HEK293 (cell line): ENCODE measurements at regions not wholly inside any gene's neighbourhood (a gene's known extent, or its start where the extent isn't known, plus 50 kb on each side); places are given as distances from the start of the nearest gene placed in this dataset.

ENCODE experiments used
- CTCF ChIA-PET: fragments of 350-600 bp; formaldehyde crosslinking; extraction: SDS; loops from one replicate; lab custom pipeline; 2021; ENCODE audit warnings: antibody characterized with exemption; lab: Yijun Ruan, JAX
- POLR2A ChIA-PET: fragments of 300-600 bp; formaldehyde crosslinking; extraction: SDS; loops from one replicate; lab custom pipeline; 2020; ENCODE audit warnings: antibody characterized with exemption, inconsistent platforms; lab: Yijun Ruan, JAX
- H3K27ac ChIP-seq: fragments of 200-500 bp; sonication (Bioruptor generic); 2 replicates; pipeline ENCODE4 v1.5.1; 2014; ENCODE audit warnings: low read depth, low read length, control low read depth, inconsistent platforms; ENCODE audit errors: extremely low read depth
- H3K36me3 ChIP-seq, 2 experiments: fragments of 200-500 bp in 1 of 2; sonication (Bioruptor generic) in 1 of 2; 1 replicate in 1 of 2; 2 replicates in 1 of 2; pipeline ENCODE4 v1.5.1; 2014 to 2017; ENCODE audit warnings: inconsistent platforms in 2 of 2, low read length in 2 of 2; ENCODE audit not compliant: control insufficient read depth in 2 of 2, insufficient read depth in 1 of 2
- H3K4me1 ChIP-seq: fragments of 200-500 bp; sonication (Bioruptor generic); 2 replicates; pipeline ENCODE4 v1.5.1; 2014; ENCODE audit warnings: mild to moderate bottlenecking, low read length, inconsistent platforms; ENCODE audit not compliant: control insufficient read depth, insufficient read depth
- H3K4me3 ChIP-seq: 2 replicates; pipeline ENCODE4 v1.5.1; 2011; ENCODE audit warnings: low read depth, mild to moderate bottlenecking, control low read depth, low read length, moderate library complexity
- H3K9me3 ChIP-seq: fragments of 200-500 bp; sonication (Bioruptor generic); 2 replicates; pipeline ENCODE4 v1.5.1; 2014; ENCODE audit warnings: low read depth, low read length, inconsistent platforms; ENCODE audit not compliant: control insufficient read depth, insufficient read depth
- HOXD13 ChIP-seq: sonication (generic); formaldehyde crosslinking; IDR thresholded peaks from 2 replicates; pipeline ENCODE4 v1.8.0; 2022; ENCODE audit warnings: missing genetic modification reagents, borderline replicate concordance
- IKZF3 ChIP-seq: fragments of 450-650 bp; IDR thresholded peaks from 2 replicates; pipeline ENCODE4 v1.5.0; 2018; ENCODE audit warnings: missing biosample characterization, mild to moderate bottlenecking, missing genetic modification characterization, moderate library complexity
- KLF1 ChIP-seq: fragments of 450-650 bp; formaldehyde crosslinking; IDR thresholded peaks from 2 replicates; pipeline ENCODE4 v1.5.1; 2016; ENCODE audit warnings: missing biosample characterization, missing genetic modification characterization
- MZF1 ChIP-seq: fragments of 450-650 bp; formaldehyde crosslinking; IDR thresholded peaks from 2 replicates; pipeline ENCODE4 v1.5.1; 2017; ENCODE audit warnings: missing biosample characterization, missing genetic modification characterization, borderline replicate concordance
- REPIN1 ChIP-seq: fragments of 450-650 bp; formaldehyde crosslinking; IDR thresholded peaks from 2 replicates; pipeline ENCODE4 v1.5.1; 2017; ENCODE audit warnings: missing biosample characterization, missing genetic modification characterization, low read depth
- YY1 ChIP-seq: fragments of 450-650 bp; formaldehyde crosslinking; IDR thresholded peaks from 2 replicates; pipeline ENCODE4 v1.5.1; 2018; ENCODE audit warnings: missing biosample characterization, missing genetic modification characterization
- YY2 ChIP-seq: fragments of 450-650 bp; formaldehyde crosslinking; IDR thresholded peaks from 2 replicates; pipeline ENCODE4 v1.5.1; 2016; ENCODE audit warnings: missing biosample characterization, missing genetic modification characterization
- ZBTB17 ChIP-seq: fragments of 450-650 bp; formaldehyde crosslinking; IDR thresholded peaks from 2 replicates; pipeline ENCODE4 v1.5.1; 2016; ENCODE audit warnings: missing biosample characterization, missing genetic modification characterization
- ZFP37 ChIP-seq: fragments of 450-650 bp; formaldehyde crosslinking; IDR thresholded peaks from 2 replicates; pipeline ENCODE4 v1.5.1; 2016; ENCODE audit warnings: missing biosample characterization, missing genetic modification characterization
- ZFP69B ChIP-seq: fragments of 450-650 bp; formaldehyde crosslinking; IDR thresholded peaks from 2 replicates; pipeline ENCODE4 v1.5.1; 2016; ENCODE audit warnings: missing biosample characterization, missing genetic modification characterization
- ZNF133 ChIP-seq: fragments of 450-650 bp; formaldehyde crosslinking; IDR thresholded peaks from 2 replicates; pipeline ENCODE4 v1.5.1; 2016; ENCODE audit warnings: missing biosample characterization, missing genetic modification characterization
- ZNF223 ChIP-seq: fragments of 450-650 bp; formaldehyde crosslinking; IDR thresholded peaks from 2 replicates; pipeline ENCODE4 v1.5.1; 2016; ENCODE audit warnings: missing biosample characterization, missing genetic modification characterization
- ZNF335 ChIP-seq: fragments of 450-650 bp; formaldehyde crosslinking; conservative IDR thresholded peaks from 2 replicates; pipeline ENCODE4 v1.5.1; 2016; ENCODE audit warnings: missing biosample characterization, missing genetic modification characterization
- ZNF37A ChIP-seq: fragments of 450-650 bp; IDR thresholded peaks from 2 replicates; pipeline ENCODE4 v1.5.1; 2018; ENCODE audit warnings: missing biosample characterization, missing genetic modification characterization
- ZNF48 ChIP-seq: fragments of 450-650 bp; formaldehyde crosslinking; IDR thresholded peaks from 2 replicates; pipeline ENCODE4 v1.5.1; 2016; ENCODE audit warnings: missing biosample characterization, missing genetic modification characterization
- ZNF514 ChIP-seq: fragments of 450-650 bp; formaldehyde crosslinking; IDR thresholded peaks from 2 replicates; pipeline ENCODE4 v1.5.1; 2016; ENCODE audit warnings: missing biosample characterization, missing genetic modification characterization
- ZNF529 ChIP-seq: fragments of 450-650 bp; formaldehyde crosslinking; IDR thresholded peaks from 2 replicates; pipeline ENCODE4 v1.5.1; 2017; ENCODE audit warnings: missing genetic modification characterization, missing biosample characterization; ENCODE audit not compliant: insufficient replicate concordance
- ZNF530 ChIP-seq: fragments of 450-650 bp; formaldehyde crosslinking; IDR thresholded peaks from 2 replicates; pipeline ENCODE4 v1.5.1; 2016; ENCODE audit warnings: low read depth, missing biosample characterization, missing genetic modification characterization
- ZNF558 ChIP-seq: fragments of 450-650 bp; formaldehyde crosslinking; IDR thresholded peaks from 2 replicates; pipeline ENCODE4 v1.5.1; 2016; ENCODE audit warnings: missing biosample characterization, missing genetic modification characterization
- ZNF664 ChIP-seq: fragments of 450-650 bp; formaldehyde crosslinking; IDR thresholded peaks from 2 replicates; pipeline ENCODE4 v1.5.1; 2016; ENCODE audit warnings: missing biosample characterization, missing genetic modification characterization
- ZNF792 ChIP-seq: fragments of 450-650 bp; formaldehyde crosslinking; IDR thresholded peaks from 2 replicates; pipeline ENCODE4 v1.5.1; 2016; ENCODE audit warnings: missing biosample characterization, missing genetic modification characterization
- ZNF837 ChIP-seq: fragments of 450-650 bp; formaldehyde crosslinking; IDR thresholded peaks from 2 replicates; pipeline ENCODE4 v1.5.1; 2016; ENCODE audit warnings: missing biosample characterization, missing genetic modification characterization
- ZXDB ChIP-seq: fragments of 450-650 bp; formaldehyde crosslinking; IDR thresholded peaks from 2 replicates; pipeline ENCODE4 v1.5.1; 2016; ENCODE audit warnings: missing biosample characterization, missing genetic modification characterization

DNA sequence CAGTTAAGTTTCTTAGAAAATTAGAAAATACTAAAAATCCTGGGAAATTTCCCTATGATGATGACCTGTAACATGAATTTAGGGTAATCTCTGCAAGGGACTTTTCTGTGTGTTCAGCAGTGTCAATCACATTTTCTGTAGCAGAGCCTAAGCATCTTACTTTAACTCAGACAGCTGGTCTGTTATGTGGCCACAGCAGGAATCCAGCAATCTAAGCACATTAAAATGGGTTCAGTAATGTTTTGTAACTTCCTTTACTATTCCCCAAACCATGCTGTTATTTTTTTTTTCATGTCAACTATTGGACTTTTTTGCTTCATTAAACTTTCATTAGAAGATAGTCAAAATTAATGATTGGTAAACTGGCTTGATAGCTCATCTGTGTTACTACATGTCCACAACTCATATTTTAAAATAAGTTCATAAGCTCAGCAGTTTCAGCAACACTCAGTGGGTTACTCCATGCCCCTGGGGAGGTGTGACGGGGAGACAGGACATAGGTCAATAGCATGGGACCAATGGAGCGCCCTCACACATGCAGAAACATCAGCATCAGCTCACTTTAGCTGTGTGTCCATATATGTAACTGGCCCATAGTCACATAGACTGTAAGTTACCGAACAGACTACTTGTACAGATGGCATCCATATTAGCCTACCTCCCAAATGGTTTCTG is 168.0 kb upstream of the PACRGL start (continued):
- TF ChIP-seq ZNF223 (tag by site-specific recombination) = no peak
- TF ChIP-seq, all 188 proteins: peak for 0

DNA sequence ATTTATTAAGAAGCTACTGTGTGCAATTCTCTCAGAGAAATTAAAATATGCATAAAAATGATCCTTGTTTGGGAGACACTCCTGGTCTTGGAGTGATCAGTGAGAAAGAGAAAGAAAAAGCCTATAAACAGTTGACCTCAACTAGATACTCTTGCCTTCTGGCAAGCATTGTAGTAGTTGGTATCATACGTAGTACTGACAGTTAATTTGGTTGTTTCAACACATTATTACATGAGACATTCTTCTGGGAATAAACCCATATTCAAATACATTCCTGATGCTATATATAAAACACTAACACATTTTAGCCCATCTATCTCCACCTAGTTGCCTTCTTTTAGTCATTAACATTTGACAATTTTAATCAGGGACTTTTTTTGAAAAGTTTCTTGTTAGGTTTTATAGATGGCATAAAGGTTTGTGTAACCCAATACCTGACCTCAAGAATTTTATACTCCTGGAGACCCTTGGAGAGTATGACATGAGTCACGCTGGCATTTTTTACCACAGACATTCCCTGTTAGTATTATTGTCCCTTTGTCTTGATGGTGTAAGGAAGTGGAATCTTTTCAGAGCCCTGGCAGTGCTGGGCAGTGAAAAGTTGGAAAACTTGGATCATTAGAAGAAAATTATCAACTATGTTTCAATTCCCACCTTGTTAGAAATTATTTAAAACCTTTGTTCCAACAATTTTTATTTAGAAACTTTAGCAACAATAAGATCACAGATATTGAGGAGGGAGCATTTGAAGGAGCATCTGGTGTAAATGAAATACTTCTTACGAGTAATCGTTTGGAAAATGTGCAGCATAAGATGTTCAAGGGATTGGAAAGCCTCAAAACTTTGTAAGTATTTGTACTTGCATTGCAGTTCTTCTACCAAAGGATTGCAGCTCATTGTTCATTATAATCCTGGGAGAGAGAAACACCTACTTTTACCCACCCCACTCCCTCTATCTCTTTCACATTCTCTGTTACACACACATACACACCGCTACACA is 167.1 kb upstream of the PACRGL start:
- H3K36me3 ChIP-seq = peaks cover 5 to 84% of the 10 kb centered on the region in 2 experiments; a peak in 2 of 3 replicates
- CTCF ChIA-PET = no interaction called here
- no peak for TF ChIP-seq ZNF133 (tag by site-specific recombination)
- TF ChIP-seq ZNF664 (tag by site-specific recombination) = no peak
- no peak for TF ChIP-seq MZF1 (tag by site-specific recombination)
- TF ChIP-seq ZNF48 = no peak
- TF ChIP-seq HOXD13 (CRISPR knock-in tag) = no peak
- TF ChIP-seq ZNF837 = no peak
- TF ChIP-seq ZXDB (tag by site-specific recombination) = no peak
- TF ChIP-seq ZNF335 (tag by site-specific recombination) = no peak
- TF ChIP-seq ZNF558 (tag by site-specific recombination) = no peak
- TF ChIP-seq REPIN1 (tag by site-specific recombination) = no peak
- TF ChIP-seq ZFP37 (tag by site-specific recombination) = no peak
- TF ChIP-seq ZFP69B (tag by site-specific recombination) = no peak
- no peak for TF ChIP-seq ZNF792 (tag by site-specific recombination)
- TF ChIP-seq ZNF530 (tag by site-specific recombination) = no peak
- no peak for TF ChIP-seq ZNF529 (tag by site-specific recombination)
- no peak for TF ChIP-seq IKZF3 (tag by site-specific recombination)
- TF ChIP-seq ZBTB17 (tag by site-specific recombination) = no peak
- no peak for TF ChIP-seq ZNF37A (tag by site-specific recombination)
- TF ChIP-seq KLF1 (tag by site-specific recombination) = no peak
- TF ChIP-seq YY2 (tag by site-specific recombination) = no peak
- TF ChIP-seq, all 188 proteins: peak for 0
- Histone ChIP-seq H3K9me3 (no peaks in the 10 kb centered on the region), H3K4me3 (no peak overlapping the region), H3K4me1 (no peaks in the 10 kb centered on the region), H3K27ac (no peak overlapping the region)
- POLR2A ChIA-PET = no interaction called here

DNA sequence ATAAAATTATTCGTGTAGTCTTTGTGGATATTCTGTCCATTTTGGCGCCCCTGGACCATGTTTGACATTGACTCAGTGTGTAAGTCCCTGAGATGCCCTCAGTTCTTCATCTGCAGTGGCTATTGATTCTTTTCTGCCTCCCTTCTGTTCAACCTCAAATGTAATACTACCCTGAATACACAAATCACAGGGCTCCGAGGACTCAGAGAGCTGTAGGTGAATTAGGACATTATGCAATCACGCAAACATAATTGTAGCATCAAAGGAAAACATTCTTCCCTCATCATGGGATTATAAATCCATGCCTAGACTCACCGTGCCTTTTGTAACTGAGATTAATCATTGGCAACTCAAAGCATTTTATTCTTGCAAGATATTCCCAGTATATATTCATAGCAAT is 161.4 kb upstream of the PACRGL start:
- TF ChIP-seq ZNF514 (tag by site-specific recombination) (no peak), YY1 (tag by site-specific recombination) (no peak)
- Histone ChIP-seq H3K36me3 (peaks cover 6 to 82% of the 10 kb centered on the region in 2 experiments; a peak in 2 of 3 replicates), H3K27ac (no peak overlapping the region), H3K4me3 (no peak overlapping the region), H3K9me3 (no peaks in the 10 kb centered on the region), H3K4me1 (no peaks in the 10 kb centered on the region)
- ChIA-PET CTCF (interaction anchor here (0.6 kb wide), 2 partner anchors 26 to 95 kb away, joined by 3 to 4 read pairs; no protein-coding TSS in a partner anchor), POLR2A (no interaction called here)
